ENCODE measurements at regions not wholly inside any gene's neighbourhood (a gene's known extent, or its start where the extent isn't known, plus 50 kb on each side); places are given as distances from the start of the nearest gene placed in this dataset.

- Histone ChIP-seq H3K4me3 (replicated peaks; ENCODE audit: insufficient read depth, low read length) (no peak overlapping the region), H3K27me3 (ENCODE audit: insufficient read depth, poor library complexity, severe bottlenecking) (no peaks in the 10 kb centered on the region), H3K27ac (replicated peaks) (no peak overlapping the region)
- TF ChIP-seq SPI1 (IDR thresholded peaks at IDR 0.05; ENCODE audit: borderline replicate concordance, low read depth) (no peak), CTCF (IDR thresholded peaks at IDR 0.05; ENCODE audit: insufficient read depth, low read length) (no peak), POLR2AphosphoS5 (IDR thresholded peaks at IDR 0.05; ENCODE audit: low read depth) (no peak), GABPA (IDR thresholded peaks at IDR 0.05; ENCODE audit: low read depth) (no peak), REST (IDR thresholded peaks at IDR 0.05; ENCODE audit: insufficient replicate concordance, low read depth) (no peak)
- no peak for DNase-seq (ENCODE audit: low read depth in 1 of 2, low spot score in 1 of 2)
Observed at GRCh38 chr5:21094619-21095018, 1106.6 kb upstream of the CDH18 start.

GRCh38 chr5:21087766-21088165, 1099.8 kb upstream of the CDH18 start:
- Histone ChIP-seq H3K27me3 (ENCODE audit: insufficient read depth, poor library complexity, severe bottlenecking) (no peaks in the 10 kb centered on the region), H3K27ac (replicated peaks) (no peak overlapping the region), H3K4me3 (replicated peaks; ENCODE audit: insufficient read depth, low read length) (no peak overlapping the region)
- TF ChIP-seq GABPA (IDR thresholded peaks at IDR 0.05; ENCODE audit: low read depth) (no peak), SPI1 (IDR thresholded peaks at IDR 0.05; ENCODE audit: borderline replicate concordance, low read depth) (no peak), CTCF (IDR thresholded peaks at IDR 0.05; ENCODE audit: insufficient read depth, low read length) (no peak), REST (IDR thresholded peaks at IDR 0.05; ENCODE audit: insufficient replicate concordance, low read depth) (no peak), POLR2AphosphoS5 (IDR thresholded peaks at IDR 0.05; ENCODE audit: low read depth) (no peak)
- DNase-seq (ENCODE audit: low read depth in 1 of 2, low spot score in 1 of 2): no peak

- H3K4me3 ChIP-seq (replicated peaks; ENCODE audit: insufficient read depth, low read length): no peak overlapping the region
- no peak for DNase-seq (ENCODE audit: low read depth in 1 of 2, low spot score in 1 of 2)
- H3K27ac ChIP-seq (replicated peaks): no peak overlapping the region
- TF ChIP-seq GABPA (IDR thresholded peaks at IDR 0.05; ENCODE audit: low read depth) (no peak), SPI1 (IDR thresholded peaks at IDR 0.05; ENCODE audit: borderline replicate concordance, low read depth) (no peak), CTCF (IDR thresholded peaks at IDR 0.05; ENCODE audit: insufficient read depth, low read length) (no peak), REST (IDR thresholded peaks at IDR 0.05; ENCODE audit: insufficient replicate concordance, low read depth) (no peak), POLR2AphosphoS5 (IDR thresholded peaks at IDR 0.05; ENCODE audit: low read depth) (no peak)
- H3K27me3 ChIP-seq (ENCODE audit: insufficient read depth, poor library complexity, severe bottlenecking): no peaks in the 10 kb centered on the region
Observed at GRCh38 chr5:21085791-21086190, 1097.8 kb upstream of the CDH18 start.
